PC-3 (cell line): ENCODE measurements at regions not wholly inside any gene's neighbourhood (a gene's known extent, or its start where the extent isn't known, plus 50 kb on each side); places are given as distances from the start of the nearest gene placed in this dataset.

ENCODE experiments used
- ATAC-seq: fragments of 200-7000 bp; cut with Tn5 transposase; 2 replicates; pipeline ENCODE4 v1.9.1; 2020; ENCODE audit warnings: mild to moderate bottlenecking, moderate library complexity
- BruUV-seq: library from RNA; stranded (reverse); fragments of 400-500 nt; replicated peaks from 2 replicates; lab custom pipeline; 2021; lab: Mats Ljungman, UMichigan
- CTCF ChIA-PET: fragments of 300-600 bp; sonication (Branson Sonifier 250); formaldehyde crosslinking; loops from one replicate; lab custom pipeline; 2022; ENCODE audit warnings: antibody characterized with exemption; lab: Charles Lee
- POLR2A ChIA-PET: fragments of 300-600 bp; sonication (Branson Sonifier 250); formaldehyde crosslinking; loops from one replicate; lab custom pipeline; 2022; ENCODE audit warnings: antibody characterized with exemption; ENCODE audit not compliant: unreplicated experiment; lab: Charles Lee
- DNase-seq: peaks from one replicate; pipeline ENCODE4 v3.0.0-alpha.2; 2015
- H2AFZ ChIP-seq: fragments of 300-600 bp; sonication (generic); 2 replicates; pipeline ENCODE4 v1.6.0; 2016; ENCODE audit warnings: antibody characterized with exemption, low read length
- H3F3A ChIP-seq: fragments of 300-600 bp; sonication (generic); one replicate; pipeline ENCODE4 v1.6.0; 2017; ENCODE audit warnings: antibody characterized with exemption, low read length, control low read depth, mild to moderate bottlenecking; ENCODE audit not compliant: unreplicated experiment
- H3K27ac ChIP-seq: fragments of 300-600 bp; sonication (generic); 2 replicates; pipeline ENCODE4 v1.5.1; 2016; ENCODE audit warnings: mild to moderate bottlenecking, low read length
- H3K27me3 ChIP-seq: fragments of 300-600 bp; sonication (generic); 2 replicates; pipeline ENCODE4 v1.6.1; 2016; ENCODE audit warnings: low read length, mixed read lengths
- H3K36me3 ChIP-seq: fragments of 300-600 bp; sonication (generic); 2 replicates; pipeline ENCODE4 v1.6.1; 2016; ENCODE audit warnings: low read depth, mixed run types, low read length, mixed read lengths
- H3K4me1 ChIP-seq: fragments of 300-600 bp; sonication (generic); 2 replicates; pipeline ENCODE4 v1.5.1; 2016; ENCODE audit warnings: low read length; ENCODE audit not compliant: insufficient read depth
- H3K4me2 ChIP-seq: fragments of 300-600 bp; sonication (generic); 2 replicates; pipeline ENCODE4 v1.6.0; 2016; ENCODE audit warnings: low read length
- H3K4me3 ChIP-seq: fragments of 300-600 bp; sonication (generic); 2 replicates; pipeline ENCODE4 v1.5.1; 2016; ENCODE audit warnings: mild to moderate bottlenecking, low read length, mixed read lengths
- H3K79me2 ChIP-seq: fragments of 300-600 bp; sonication (generic); 2 replicates; pipeline ENCODE4 v1.6.1; 2017; ENCODE audit warnings: low read length, mixed read lengths
- H3K9ac ChIP-seq: fragments of 300-600 bp; sonication (generic); 2 replicates; pipeline ENCODE4 v1.6.0; 2016; ENCODE audit warnings: mild to moderate bottlenecking, low read length
- H3K9me2 ChIP-seq: fragments of 300-600 bp; sonication (generic); replicated peaks from 2 replicates; pipeline ENCODE4 v1.6.1; 2016; ENCODE audit warnings: mixed run types, low read length, mixed read lengths
- H3K9me3 ChIP-seq: fragments of 300-600 bp; sonication (generic); 2 replicates; pipeline ENCODE4 v1.6.1; 2016; ENCODE audit warnings: low read length, mixed read lengths
- H4K20me1 ChIP-seq: fragments of 300-600 bp; sonication (generic); 2 replicates; pipeline ENCODE4 v1.6.1; 2016; ENCODE audit warnings: low read length, mixed read lengths
- EZH2 ChIP-seq: fragments of 300-600 bp; sonication (generic); IDR thresholded peaks from one replicate; pipeline ENCODE4 v1.6.1; 2017; ENCODE audit warnings: antibody characterized with exemption, mild to moderate bottlenecking, low read length; ENCODE audit not compliant: unreplicated experiment
- EZH2phosphoT487 ChIP-seq: fragments of 300-600 bp; sonication (generic); IDR thresholded peaks from 2 replicates; pipeline ENCODE4 v1.6.1; 2018; ENCODE audit warnings: mild to moderate bottlenecking, antibody characterized with exemption, low read length, borderline replicate concordance
- intact Hi-C: fragments of 100-400 bp; cut with micrococcal nuclease; formaldehyde crosslinking; loops from 2 replicates; pipeline ENCODE4 v1.9.0; 2023
- TF ChIP-seq, protein P1 (sequence below): fragments of 300-600 bp; sonication (generic); conservative IDR thresholded peaks from 2 replicates; pipeline ENCODE4 v1.5.1; 2017; ENCODE audit warnings: antibody characterized with exemption, low read depth, mild to moderate bottlenecking, low read length

GRCh38 chr21:27112186-27112585 is 145.3 kb upstream of the ADAMTS5 start:
- BruUV-seq, result no TSS peak
- TF ChIP-seq EZH2, result no peak
- TF ChIP-seq EZH2phosphoT487, result no peak
- TF ChIP-seq, protein P1, sequence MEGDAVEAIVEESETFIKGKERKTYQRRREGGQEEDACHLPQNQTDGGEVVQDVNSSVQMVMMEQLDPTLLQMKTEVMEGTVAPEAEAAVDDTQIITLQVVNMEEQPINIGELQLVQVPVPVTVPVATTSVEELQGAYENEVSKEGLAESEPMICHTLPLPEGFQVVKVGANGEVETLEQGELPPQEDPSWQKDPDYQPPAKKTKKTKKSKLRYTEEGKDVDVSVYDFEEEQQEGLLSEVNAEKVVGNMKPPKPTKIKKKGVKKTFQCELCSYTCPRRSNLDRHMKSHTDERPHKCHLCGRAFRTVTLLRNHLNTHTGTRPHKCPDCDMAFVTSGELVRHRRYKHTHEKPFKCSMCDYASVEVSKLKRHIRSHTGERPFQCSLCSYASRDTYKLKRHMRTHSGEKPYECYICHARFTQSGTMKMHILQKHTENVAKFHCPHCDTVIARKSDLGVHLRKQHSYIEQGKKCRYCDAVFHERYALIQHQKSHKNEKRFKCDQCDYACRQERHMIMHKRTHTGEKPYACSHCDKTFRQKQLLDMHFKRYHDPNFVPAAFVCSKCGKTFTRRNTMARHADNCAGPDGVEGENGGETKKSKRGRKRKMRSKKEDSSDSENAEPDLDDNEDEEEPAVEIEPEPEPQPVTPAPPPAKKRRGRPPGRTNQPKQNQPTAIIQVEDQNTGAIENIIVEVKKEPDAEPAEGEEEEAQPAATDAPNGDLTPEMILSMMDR, result no peak
- Histone ChIP-seq H3K4me1 (peaks cover 11% of the 10 kb centered on the region; the same call in 1 of the 2 replicates), H3K9me2 (no peaks in the 10 kb centered on the region), H3K36me3 (no peaks in the 10 kb centered on the region), H3K4me3 (no peak overlapping the region), H3K27me3 (no peaks in the 10 kb centered on the region), H3F3A (no peaks in the 10 kb centered on the region), H3K4me2 (peak overlapping the region; percentile 13), H4K20me1 (no peaks in the 10 kb centered on the region), H3K9ac (no peak overlapping the region), H2AFZ (no peak overlapping the region), H3K27ac (peak overlapping the region; percentile 50), H3K79me2 (no peaks in the 10 kb centered on the region), H3K9me3 (0 out of 2 replicates have a peak, but pooled peaks cover 3% of the 10 kb centered on the region)
- POLR2A ChIA-PET, result no interaction called here
- ATAC-seq (peak; percentile 90), DNase-seq (peak; percentile 72)
- intact Hi-C loops, result no loop called here
- CTCF ChIA-PET, result interaction anchor here (0.7 kb wide), 1 partner anchor 230 kb away, joined by 4 read pairs; no protein-coding TSS in a partner anchor

DNA sequence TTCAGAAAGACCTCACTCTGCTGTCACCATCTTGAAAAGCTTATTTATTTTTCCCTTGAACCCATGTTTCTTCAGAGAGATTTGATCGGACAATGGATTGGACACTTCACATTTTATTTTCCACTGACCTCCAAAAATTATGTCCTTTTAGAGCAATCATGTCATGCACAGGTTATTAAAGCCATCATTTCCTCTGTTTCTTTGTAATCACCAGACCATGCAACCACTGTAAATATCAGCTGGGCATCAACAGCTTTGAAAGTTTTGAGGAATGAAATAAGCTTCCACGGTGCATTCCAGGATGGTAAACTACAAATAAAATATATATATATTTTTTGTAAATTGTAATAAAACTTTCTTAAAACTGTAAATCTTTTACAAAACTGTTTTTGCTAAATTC is 144.1 kb upstream of the ADAMTS5 start:
- ChIA-PET CTCF (no interaction called here), POLR2A (no interaction called here)
- DNase-seq (no peak), ATAC-seq (peak; percentile 14; the same call in 1 of the 2 replicates)
- no TSS peak for BruUV-seq
- Histone ChIP-seq H3K27ac (no peak overlapping the region), H3K4me3 (no peak overlapping the region), H3K79me2 (no peaks in the 10 kb centered on the region), H3K36me3 (no peaks in the 10 kb centered on the region), H3K4me2 (no peak overlapping the region), H4K20me1 (no peaks in the 10 kb centered on the region), H3K27me3 (no peaks in the 10 kb centered on the region), H3F3A (no peaks in the 10 kb centered on the region), H2AFZ (no peak overlapping the region), H3K9ac (no peak overlapping the region), H3K9me3 (no peaks in the 10 kb centered on the region), H3K9me2 (no peaks in the 10 kb centered on the region), H3K4me1 (peaks cover 11% of the 10 kb centered on the region; the same call in 1 of the 2 replicates)
- TF ChIP-seq, protein P1, result no peak
- TF ChIP-seq EZH2 (no peak), EZH2phosphoT487 (no peak)
- intact Hi-C loops, result no loop called here

DNA sequence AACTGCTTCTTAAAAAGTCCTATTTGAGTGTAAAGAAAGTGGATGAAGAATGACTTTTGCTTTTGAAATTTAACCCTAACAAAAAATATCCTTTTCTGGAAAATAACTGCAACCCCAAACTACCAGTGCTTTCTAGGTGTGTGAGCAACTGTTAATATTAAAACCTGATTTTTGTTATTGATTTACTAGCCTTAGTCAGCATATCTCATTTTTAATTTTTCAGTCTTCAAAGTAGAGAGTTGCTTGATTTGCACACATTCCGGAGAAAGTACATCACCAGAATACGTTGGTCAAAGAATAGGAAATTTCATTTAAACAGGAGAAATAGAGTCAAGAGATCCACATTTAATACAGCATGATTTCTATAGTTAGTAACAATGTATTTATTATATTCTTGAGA is 141.8 kb upstream of the ADAMTS5 start:
- DNase-seq, result no peak
- Histone ChIP-seq H3K4me3 (no peak overlapping the region), H3K36me3 (no peaks in the 10 kb centered on the region), H3K9me2 (no peaks in the 10 kb centered on the region), H3K9ac (no peak overlapping the region), H2AFZ (no peak overlapping the region), H3K27me3 (no peaks in the 10 kb centered on the region), H3K4me1 (peaks cover 14% of the 10 kb centered on the region; the same call in 1 of the 2 replicates), H3K79me2 (no peaks in the 10 kb centered on the region), H3F3A (no peaks in the 10 kb centered on the region), H3K9me3 (no peaks in the 10 kb centered on the region), H4K20me1 (no peaks in the 10 kb centered on the region), H3K27ac (no peak overlapping the region), H3K4me2 (no peak overlapping the region)
- ChIA-PET POLR2A (no interaction called here), CTCF (no interaction called here)
- no peak for ATAC-seq
- intact Hi-C loops, result no loop called here
- TF ChIP-seq, protein P1, result no peak
- TF ChIP-seq EZH2, result no peak
- no peak for TF ChIP-seq EZH2phosphoT487
- BruUV-seq, result no TSS peak
